ENCODE measurements at regions not wholly inside any gene's neighbourhood (a gene's known extent, or its start where the extent isn't known, plus 50 kb on each side); places are given as distances from the start of the nearest gene placed in this dataset.

GRCh38 chr1:232859216-232859615, 54.0 kb downstream of the MAP10 start:
- TF ChIP-seq CTCF (IDR thresholded peaks at IDR 0.05): no peak

- no peak for TF ChIP-seq CTCF (IDR thresholded peaks at IDR 0.05)
Measured at GRCh38 chr1:232861107-232861506, 55.9 kb downstream of the MAP10 start.

GRCh38 chr1:232863544-232864275, 58.5 kb downstream of the MAP10 start:
- no peak for TF ChIP-seq CTCF (IDR thresholded peaks at IDR 0.05)

GRCh38 chr1:232865102-232865931, 60.1 kb downstream of the MAP10 start:
- no peak for TF ChIP-seq CTCF (IDR thresholded peaks at IDR 0.05)

GRCh38 chr1:232868793-232869491, 63.7 kb downstream of the MAP10 start:
- no peak for TF ChIP-seq CTCF (IDR thresholded peaks at IDR 0.05)

- TF ChIP-seq CTCF (IDR thresholded peaks at IDR 0.05): no peak
Measured at GRCh38 chr1:232872284-232872683, 67.1 kb downstream of the MAP10 start.

- TF ChIP-seq CTCF (IDR thresholded peaks at IDR 0.05): no peak
Measured at GRCh38 chr1:232872738-232873137, 67.5 kb downstream of the MAP10 start.

Measured in LNCAP (cell line).